ENCODE measurements at regions not wholly inside any gene's neighbourhood (a gene's known extent, or its start where the extent isn't known, plus 50 kb on each side); places are given as distances from the start of the nearest gene placed in this dataset.

DNA sequence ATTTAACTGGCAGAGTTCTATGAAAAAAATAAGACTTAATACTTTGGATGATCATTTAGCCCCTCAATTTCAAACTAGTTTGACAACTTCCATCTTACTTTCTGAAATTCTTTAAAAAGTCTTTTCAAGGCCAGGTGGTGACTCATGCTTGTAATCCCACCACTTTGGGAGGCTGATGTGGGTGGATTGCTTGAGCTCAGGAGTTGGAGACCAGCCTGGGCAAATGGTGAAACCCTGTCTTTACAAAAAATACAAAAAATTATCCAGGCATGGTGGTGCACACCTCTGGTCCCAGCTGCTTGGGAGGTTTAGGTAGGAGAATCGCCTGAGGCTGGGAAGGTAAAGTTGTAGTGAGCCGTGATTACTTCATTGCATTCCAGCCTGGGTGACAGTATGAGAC, 154.4 kb downstream of the TANC2 start:
- Histone ChIP-seq H3K23ac (ENCODE audit: low read depth, low read length, poor library complexity) (no peak overlapping the region), H3K4me2 (ENCODE audit: insufficient read depth, low read length, poor library complexity, severe bottlenecking) (no peak overlapping the region), H2BK15ac (ENCODE audit: low read length) (no peak overlapping the region), H4K8ac (ENCODE audit: low read depth, low read length) (no peak overlapping the region), H4K91ac (ENCODE audit: low read depth, low read length, poor library complexity) (no peak overlapping the region), H3K27ac (replicated peaks; ENCODE audit: low read length) (no peak overlapping the region), H3K14ac (ENCODE audit: low read length) (no peak overlapping the region), H3K18ac (ENCODE audit: low read length) (no peak overlapping the region), H2AFZ (ENCODE audit: low read length) (no peak overlapping the region), H3K9me3 (replicated peaks in 1 of 2; ENCODE audit: control insufficient read depth in 2 of 2, insufficient read depth in 1 of 2, low read depth in 1 of 2, low read length in 2 of 2) (no peaks in the 10 kb centered on the region), H3K9ac (ENCODE audit: low read depth, low read length, poor library complexity) (no peak overlapping the region), H2BK5ac (ENCODE audit: low read length) (no peak overlapping the region), H3K4me3 (ENCODE audit: low read length in 2 of 2) (no peak overlapping the region), H3K36me3 (replicated peaks in 1 of 2; ENCODE audit: control insufficient read depth in 2 of 2, insufficient read depth in 2 of 2, low read length in 2 of 2) (no peaks in the 10 kb centered on the region), H3K4ac (ENCODE audit: low read length) (no peak overlapping the region), H2BK120ac (ENCODE audit: low read depth, low read length) (no peak overlapping the region), H2BK12ac (ENCODE audit: low read length) (no peak overlapping the region), H3K4me1 (ENCODE audit: control insufficient read depth in 2 of 2, insufficient read depth in 1 of 2, low read depth in 1 of 2, low read length in 2 of 2) (peaks cover 6 to 19% of the 10 kb centered on the region in 2 donors), H3K27me3 (ENCODE audit: control insufficient read depth in 3 of 3, insufficient read depth in 3 of 3, low read depth in 1 of 3, low read length in 3 of 3) (no peaks in the 10 kb centered on the region), H2AK5ac (ENCODE audit: low read depth, low read length) (no peak overlapping the region), H3K79me1 (ENCODE audit: low read depth, low read length) (no peaks in the 10 kb centered on the region)
- no CpG with 5 or more reads among the region's 2 CpGs for WGBS, 2 donors (ENCODE audit: extremely low coverage in 2 of 2, insufficient read length in 2 of 2, insufficient replicate concordance in 1 of 2)
- DNase-seq (ENCODE audit: low spot score), result no peak

- no peak overlapping the region for H4K8ac ChIP-seq (ENCODE audit: low read depth, low read length)
- no peak overlapping the region for H3K14ac ChIP-seq (ENCODE audit: low read length)
- H3K27ac ChIP-seq (replicated peaks; ENCODE audit: low read length), result no peak overlapping the region
- H4K91ac ChIP-seq (ENCODE audit: low read depth, low read length, poor library complexity), result no peak overlapping the region
- H3K4ac ChIP-seq (ENCODE audit: low read length), result no peak overlapping the region
- no peaks in the 10 kb centered on the region for H3K27me3 ChIP-seq (ENCODE audit: control insufficient read depth in 3 of 3, insufficient read depth in 3 of 3, low read depth in 1 of 3, low read length in 3 of 3)
- no peak overlapping the region for H2BK12ac ChIP-seq (ENCODE audit: low read length)
- H2BK120ac ChIP-seq (ENCODE audit: low read depth, low read length), result no peak overlapping the region
- no peak overlapping the region for H3K18ac ChIP-seq (ENCODE audit: low read length)
- no peak overlapping the region for H2AK5ac ChIP-seq (ENCODE audit: low read depth, low read length)
- DNase-seq (ENCODE audit: low spot score), result no peak
- H3K9me3 ChIP-seq (replicated peaks in 1 of 2; ENCODE audit: control insufficient read depth in 2 of 2, insufficient read depth in 1 of 2, low read depth in 1 of 2, low read length in 2 of 2), result no peaks in the 10 kb centered on the region
- WGBS, 2 donors (ENCODE audit: extremely low coverage in 2 of 2, insufficient read length in 2 of 2, insufficient replicate concordance in 1 of 2), result no CpG with 5 or more reads among the region's 7 CpGs
- no peak overlapping the region for H3K4me2 ChIP-seq (ENCODE audit: insufficient read depth, low read length, poor library complexity, severe bottlenecking)
- H3K36me3 ChIP-seq (replicated peaks in 1 of 2; ENCODE audit: control insufficient read depth in 2 of 2, insufficient read depth in 2 of 2, low read length in 2 of 2), result no peaks in the 10 kb centered on the region
- no peak overlapping the region for H2BK15ac ChIP-seq (ENCODE audit: low read length)
- no peaks in the 10 kb centered on the region for H3K79me1 ChIP-seq (ENCODE audit: low read depth, low read length)
- no peak overlapping the region for H3K4me3 ChIP-seq (ENCODE audit: low read length in 2 of 2)
- peaks cover 3 to 4% of the 10 kb centered on the region in 2 donors for H3K4me1 ChIP-seq (ENCODE audit: control insufficient read depth in 2 of 2, insufficient read depth in 1 of 2, low read depth in 1 of 2, low read length in 2 of 2)
- H3K9ac ChIP-seq (ENCODE audit: low read depth, low read length, poor library complexity), result no peak overlapping the region
- no peak overlapping the region for H2BK5ac ChIP-seq (ENCODE audit: low read length)
- H2AFZ ChIP-seq (ENCODE audit: low read length), result no peak overlapping the region
- H3K23ac ChIP-seq (ENCODE audit: low read depth, low read length, poor library complexity), result no peak overlapping the region
Measured at GRCh38 chr17:63124536-63124935, 158.5 kb downstream of the TANC2 start.

- Histone ChIP-seq H3K4me2 (ENCODE audit: insufficient read depth, low read length, poor library complexity, severe bottlenecking) (no peak overlapping the region), H4K91ac (ENCODE audit: low read depth, low read length, poor library complexity) (no peak overlapping the region), H2BK15ac (ENCODE audit: low read length) (no peak overlapping the region), H2BK5ac (ENCODE audit: low read length) (no peak overlapping the region), H2AK5ac (ENCODE audit: low read depth, low read length) (no peak overlapping the region), H3K9me3 (replicated peaks in 1 of 2; ENCODE audit: control insufficient read depth in 2 of 2, insufficient read depth in 1 of 2, low read depth in 1 of 2, low read length in 2 of 2) (no peaks in the 10 kb centered on the region), H3K4me1 (ENCODE audit: control insufficient read depth in 2 of 2, insufficient read depth in 1 of 2, low read depth in 1 of 2, low read length in 2 of 2) (peaks cover 3 to 4% of the 10 kb centered on the region in 2 donors), H2BK12ac (ENCODE audit: low read length) (no peak overlapping the region), H3K27me3 (ENCODE audit: control insufficient read depth in 3 of 3, insufficient read depth in 3 of 3, low read depth in 1 of 3, low read length in 3 of 3) (no peaks in the 10 kb centered on the region), H4K8ac (ENCODE audit: low read depth, low read length) (no peak overlapping the region), H3K27ac (replicated peaks; ENCODE audit: low read length) (no peak overlapping the region), H2AFZ (ENCODE audit: low read length) (no peak overlapping the region), H3K4ac (ENCODE audit: low read length) (no peak overlapping the region), H3K14ac (ENCODE audit: low read length) (no peak overlapping the region), H3K9ac (ENCODE audit: low read depth, low read length, poor library complexity) (no peak overlapping the region), H3K18ac (ENCODE audit: low read length) (no peak overlapping the region), H3K36me3 (replicated peaks in 1 of 2; ENCODE audit: control insufficient read depth in 2 of 2, insufficient read depth in 2 of 2, low read length in 2 of 2) (no peaks in the 10 kb centered on the region), H3K23ac (ENCODE audit: low read depth, low read length, poor library complexity) (no peak overlapping the region), H2BK120ac (ENCODE audit: low read depth, low read length) (no peak overlapping the region), H3K4me3 (ENCODE audit: low read length in 2 of 2) (no peak overlapping the region), H3K79me1 (ENCODE audit: low read depth, low read length) (no peaks in the 10 kb centered on the region)
- no CpG with 5 or more reads among the region's 3 CpGs for WGBS, 2 donors (ENCODE audit: extremely low coverage in 2 of 2, insufficient read length in 2 of 2, insufficient replicate concordance in 1 of 2)
- no peak for DNase-seq (ENCODE audit: low spot score)
Measured at GRCh38 chr17:63124958-63125357, 158.9 kb downstream of the TANC2 start.

- no peaks in the 10 kb centered on the region for H3K27me3 ChIP-seq (ENCODE audit: control insufficient read depth in 3 of 3, insufficient read depth in 3 of 3, low read depth in 1 of 3, low read length in 3 of 3)
- no peak overlapping the region for H4K8ac ChIP-seq (ENCODE audit: low read depth, low read length)
- H3K4me2 ChIP-seq (ENCODE audit: insufficient read depth, low read length, poor library complexity, severe bottlenecking), result no peak overlapping the region
- WGBS, 2 donors (ENCODE audit: extremely low coverage in 2 of 2, insufficient read length in 2 of 2, insufficient replicate concordance in 1 of 2), result no CpG with 5 or more reads among the region's 3 CpGs
- H3K4me3 ChIP-seq (ENCODE audit: low read length in 2 of 2), result no peak overlapping the region
- H3K4ac ChIP-seq (ENCODE audit: low read length), result no peak overlapping the region
- no peak overlapping the region for H3K18ac ChIP-seq (ENCODE audit: low read length)
- H2BK12ac ChIP-seq (ENCODE audit: low read length), result no peak overlapping the region
- no peak overlapping the region for H2AK5ac ChIP-seq (ENCODE audit: low read depth, low read length)
- no peak overlapping the region for H2BK120ac ChIP-seq (ENCODE audit: low read depth, low read length)
- no peak for DNase-seq (ENCODE audit: low spot score)
- no peaks in the 10 kb centered on the region for H3K36me3 ChIP-seq (replicated peaks in 1 of 2; ENCODE audit: control insufficient read depth in 2 of 2, insufficient read depth in 2 of 2, low read length in 2 of 2)
- H2AFZ ChIP-seq (ENCODE audit: low read length), result no peak overlapping the region
- no peak overlapping the region for H4K91ac ChIP-seq (ENCODE audit: low read depth, low read length, poor library complexity)
- no peak overlapping the region for H3K14ac ChIP-seq (ENCODE audit: low read length)
- H3K9me3 ChIP-seq (replicated peaks in 1 of 2; ENCODE audit: control insufficient read depth in 2 of 2, insufficient read depth in 1 of 2, low read depth in 1 of 2, low read length in 2 of 2), result no peaks in the 10 kb centered on the region
- H3K9ac ChIP-seq (ENCODE audit: low read depth, low read length, poor library complexity), result no peak overlapping the region
- no peak overlapping the region for H3K23ac ChIP-seq (ENCODE audit: low read depth, low read length, poor library complexity)
- peaks cover 0 to 4% of the 10 kb centered on the region in 2 donors for H3K4me1 ChIP-seq (ENCODE audit: control insufficient read depth in 2 of 2, insufficient read depth in 1 of 2, low read depth in 1 of 2, low read length in 2 of 2)
- H2BK15ac ChIP-seq (ENCODE audit: low read length), result no peak overlapping the region
- no peak overlapping the region for H2BK5ac ChIP-seq (ENCODE audit: low read length)
- H3K27ac ChIP-seq (replicated peaks; ENCODE audit: low read length), result no peak overlapping the region
- no peaks in the 10 kb centered on the region for H3K79me1 ChIP-seq (ENCODE audit: low read depth, low read length)
Measured at GRCh38 chr17:63125987-63126386, 160.0 kb downstream of the TANC2 start.

Data from neuronal stem cell (in vitro differentiated cells).